Smooth muscle cell (in vitro differentiated cells): ENCODE measurements at regions not wholly inside any gene's neighbourhood (a gene's known extent, or its start where the extent isn't known, plus 50 kb on each side); places are given as distances from the start of the nearest gene placed in this dataset.

Source experiments
- DNase-seq: peaks from one replicate; lab custom pipeline; 2025; ENCODE audit not compliant: unreplicated experiment; lab: John Stamatoyannopoulos, UW
- H2AFZ ChIP-seq: fragments of 200-600 bp; sonication (generic); 2 replicates; pipeline ENCODE4 v1.6.0; 2016; ENCODE audit warnings: antibody characterized with exemption, low read depth, mild to moderate bottlenecking
- H3F3A ChIP-seq: fragments of 200-600 bp; sonication (generic); 2 replicates; pipeline ENCODE4 v1.6.0; 2017; ENCODE audit warnings: antibody characterized with exemption, low read depth
- H3K27ac ChIP-seq: fragments of 200-600 bp; sonication (generic); 2 replicates; pipeline ENCODE4 v1.5.1; 2016; ENCODE audit warnings: low read depth, mild to moderate bottlenecking
- H3K27me3 ChIP-seq: fragments of 200-600 bp; sonication (generic); 2 replicates; pipeline ENCODE4 v1.6.1; 2016; ENCODE audit warnings: low read depth, mild to moderate bottlenecking
- H3K36me3 ChIP-seq: fragments of 200-600 bp; sonication (generic); 2 replicates; pipeline ENCODE4 v1.5.1; 2016; ENCODE audit warnings: low read depth
- H3K4me1 ChIP-seq: fragments of 200-600 bp; sonication (generic); 2 replicates; pipeline ENCODE4 v1.5.1; 2016; ENCODE audit warnings: low read depth
- H3K4me2 ChIP-seq: fragments of 200-600 bp; sonication (generic); 2 replicates; pipeline ENCODE4 v1.6.0; 2016; ENCODE audit warnings: mild to moderate bottlenecking
- H3K4me3 ChIP-seq: fragments of 200-600 bp; sonication (generic); 2 replicates; pipeline ENCODE4 v1.5.1; 2016; ENCODE audit warnings: mild to moderate bottlenecking
- H3K79me2 ChIP-seq: fragments of 200-600 bp; sonication (generic); 2 replicates; pipeline ENCODE4 v1.6.0; 2016; ENCODE audit warnings: low read depth, mild to moderate bottlenecking
- H3K9ac ChIP-seq: fragments of 200-600 bp; sonication (generic); 2 replicates; pipeline ENCODE4 v1.6.0; 2016; ENCODE audit warnings: low read depth
- H3K9me3 ChIP-seq: fragments of 200-600 bp; sonication (generic); replicated peaks from 2 replicates; pipeline ENCODE4 v1.5.1; 2016; ENCODE audit warnings: low read depth
- H4K20me1 ChIP-seq: fragments of 200-600 bp; sonication (generic); 2 replicates; pipeline ENCODE4 v1.6.0; 2016; ENCODE audit warnings: low read depth
- CTCF ChIP-seq: fragments of 200-600 bp; sonication (generic); IDR thresholded peaks from 2 replicates; pipeline ENCODE4 v1.5.1; 2017; ENCODE audit warnings: borderline replicate concordance, mild to moderate bottlenecking, antibody characterized with exemption; ENCODE audit not compliant: insufficient read depth, poor library complexity, severe bottlenecking
- WGBS: methylation state at CpG from one replicate; pipeline ENCODE4 v1.1.7; 2016; ENCODE audit warnings: low lambda C conversion rate; 5-methylcytosine and 5-hydroxymethylcytosine counted together

GRCh38 chr5:44565360-44565759 lies 176.1 kb upstream of the FGF10 start:
- H3K4me3 ChIP-seq, result no peak overlapping the region

GRCh38 chr5:44546286-44546685 lies 157.1 kb upstream of the FGF10 start:
- peaks cover 12% of the 10 kb centered on the region for H3F3A ChIP-seq
- H3K4me2 ChIP-seq, result peak overlapping the region; percentile 12
- no peak for DNase-seq
- no peak overlapping the region for H2AFZ ChIP-seq
- peak overlapping the region; percentile 61 for H3K27ac ChIP-seq
- no peaks in the 10 kb centered on the region for H3K27me3 ChIP-seq
- no peaks in the 10 kb centered on the region for H3K9me3 ChIP-seq
- H4K20me1 ChIP-seq, result no peaks in the 10 kb centered on the region
- H3K9ac ChIP-seq, result no peak overlapping the region
- WGBS, result 8% methylated on average over 2 of the region's 2 CpGs
- no peaks in the 10 kb centered on the region for H3K79me2 ChIP-seq
- H3K4me1 ChIP-seq, result no peaks in the 10 kb centered on the region
- no peak overlapping the region for H3K4me3 ChIP-seq
- TF ChIP-seq CTCF, result no peak
- no peaks in the 10 kb centered on the region for H3K36me3 ChIP-seq

More at GRCh38 chr5:44565360-44565759, 176.1 kb upstream of the FGF10 start:
- WGBS, result 68% methylated on average over 1 of the region's 1 CpG
- Histone ChIP-seq H3K36me3 (no peaks in the 10 kb centered on the region), H3K9ac (no peak overlapping the region), H3K4me2 (peak overlapping the region; percentile 0), H3K27ac (no peak overlapping the region), H3F3A (no peaks in the 10 kb centered on the region), H3K4me1 (no peaks in the 10 kb centered on the region), H3K27me3 (no peaks in the 10 kb centered on the region), H2AFZ (no peak overlapping the region), H4K20me1 (no peaks in the 10 kb centered on the region), H3K9me3 (no peaks in the 10 kb centered on the region), H3K79me2 (no peaks in the 10 kb centered on the region)
- TF ChIP-seq CTCF, result no peak
- no peak for DNase-seq

- Histone ChIP-seq H3K9ac (no peak overlapping the region), H3K4me1 (no peaks in the 10 kb centered on the region), H4K20me1 (no peaks in the 10 kb centered on the region), H3K9me3 (no peaks in the 10 kb centered on the region), H3K4me3 (no peak overlapping the region), H2AFZ (no peak overlapping the region), H3K79me2 (no peaks in the 10 kb centered on the region), H3K4me2 (no peak overlapping the region), H3F3A (peaks cover 12% of the 10 kb centered on the region), H3K36me3 (no peaks in the 10 kb centered on the region), H3K27ac (no peak overlapping the region), H3K27me3 (no peaks in the 10 kb centered on the region)
- TF ChIP-seq CTCF, result no peak
- no peak for DNase-seq
Observed at GRCh38 chr5:44543511-44543910, 154.3 kb upstream of the FGF10 start.

- H3F3A ChIP-seq, result peaks cover 12% of the 10 kb centered on the region
- H2AFZ ChIP-seq, result no peak overlapping the region
- H3K9me3 ChIP-seq, result no peaks in the 10 kb centered on the region
- no peaks in the 10 kb centered on the region for H3K36me3 ChIP-seq
- no peak for DNase-seq
- TF ChIP-seq CTCF, result no peak
- 14% methylated on average over 1 of the region's 1 CpG for WGBS
- no peaks in the 10 kb centered on the region for H3K27me3 ChIP-seq
- H3K9ac ChIP-seq, result no peak overlapping the region
- no peaks in the 10 kb centered on the region for H4K20me1 ChIP-seq
- H3K4me3 ChIP-seq, result no peak overlapping the region
- H3K27ac ChIP-seq, result peak overlapping the region; percentile 68
- H3K4me1 ChIP-seq, result no peaks in the 10 kb centered on the region
- no peaks in the 10 kb centered on the region for H3K79me2 ChIP-seq
- peak overlapping the region; percentile 31 for H3K4me2 ChIP-seq
Observed at GRCh38 chr5:44542470-44542869, 153.2 kb upstream of the FGF10 start.
